H9 (cell line): ENCODE measurements at regions not wholly inside any gene's neighbourhood (a gene's known extent, or its start where the extent isn't known, plus 50 kb on each side); places are given as distances from the start of the nearest gene placed in this dataset.

Experiments used
- DNase-seq: peaks from one replicate; pipeline ENCODE4 v3.0.0-alpha.2; 2017
- H2AFZ ChIP-seq: one replicate; pipeline ENCODE4 v1.6.1; 2013; ENCODE audit warnings: mild to moderate bottlenecking, low read length, control low read depth, moderate library complexity
- H2AK5ac ChIP-seq: 2 replicates; pipeline ENCODE4 v1.6.1; 2013; ENCODE audit warnings: low read length, control low read depth, mixed read lengths; ENCODE audit not compliant: insufficient read length
- H2BK120ac ChIP-seq: one replicate; pipeline ENCODE4 v1.6.1; 2013; ENCODE audit warnings: low read depth, mild to moderate bottlenecking, low read length, control low read depth, inconsistent platforms; ENCODE audit not compliant: poor library complexity, severe bottlenecking
- H2BK12ac ChIP-seq: 2 replicates; pipeline ENCODE4 v1.6.1; 2013; ENCODE audit warnings: low read length, control low read depth, mixed read lengths, low read depth; ENCODE audit not compliant: insufficient read length
- H2BK15ac ChIP-seq: 2 replicates; pipeline ENCODE4 v1.6.1; 2013; ENCODE audit warnings: low read depth, low read length, control low read depth
- H2BK20ac ChIP-seq: one replicate; pipeline ENCODE4 v1.6.1; 2013; ENCODE audit warnings: low read depth, mild to moderate bottlenecking, low read length, control low read depth, inconsistent platforms; ENCODE audit not compliant: poor library complexity, severe bottlenecking
- H2BK5ac ChIP-seq: 2 replicates; pipeline ENCODE4 v1.6.1; 2013; ENCODE audit warnings: low read length, control low read depth, mixed read lengths; ENCODE audit not compliant: insufficient read length
- H3K14ac ChIP-seq: 2 replicates; pipeline ENCODE4 v1.6.1; 2013; ENCODE audit warnings: low read length, control low read depth; ENCODE audit not compliant: insufficient read depth
- H3K18ac ChIP-seq: 2 replicates; pipeline ENCODE4 v1.6.1; 2013; ENCODE audit warnings: low read depth, mild to moderate bottlenecking, mixed read lengths, low read length, control low read depth; ENCODE audit not compliant: insufficient read length
- H3K23ac ChIP-seq: 2 replicates; pipeline ENCODE4 v1.6.1; 2013; ENCODE audit warnings: low read length, control low read depth, mixed read lengths, low read depth; ENCODE audit not compliant: insufficient read length
- H3K23me2 ChIP-seq: 2 replicates; pipeline ENCODE4 v1.6.1; 2013; ENCODE audit warnings: low read depth, mild to moderate bottlenecking, mixed read lengths, low read length, control low read depth; ENCODE audit not compliant: insufficient read length, poor library complexity, severe bottlenecking
- H3K27ac ChIP-seq: 2 replicates; pipeline ENCODE4 v1.5.1; 2013; ENCODE audit warnings: low read length, control low read depth, mixed read lengths, low read depth; ENCODE audit not compliant: insufficient read length
- H3K27me3 ChIP-seq: 2 replicates; pipeline ENCODE4 v1.6.1; 2013; ENCODE audit warnings: low read length, control low read depth, inconsistent platforms; ENCODE audit not compliant: insufficient read depth
- H3K4ac ChIP-seq: 2 replicates; pipeline ENCODE4 v1.6.1; 2013; ENCODE audit warnings: low read depth, mild to moderate bottlenecking, control low read depth, inconsistent platforms, low read length, moderate library complexity
- H3K4me1 ChIP-seq: 2 replicates; pipeline ENCODE4 v1.6.1; 2013; ENCODE audit warnings: low read length, control low read depth, inconsistent platforms; ENCODE audit not compliant: insufficient read depth
- H3K4me2 ChIP-seq: 2 replicates; pipeline ENCODE4 v1.6.1; 2013; ENCODE audit warnings: low read length, control low read depth, mixed read lengths; ENCODE audit not compliant: insufficient read length, insufficient read depth
- H3K56ac ChIP-seq: 2 replicates; pipeline ENCODE4 v1.6.1; 2013; ENCODE audit warnings: low read depth, mild to moderate bottlenecking, mixed read lengths, low read length, control low read depth; ENCODE audit not compliant: insufficient read length
- H3K79me1 ChIP-seq: 2 replicates; pipeline ENCODE4 v1.6.1; 2013; ENCODE audit warnings: low read depth, mild to moderate bottlenecking, moderate library complexity, low read length, control low read depth, inconsistent platforms; ENCODE audit not compliant: insufficient read depth, poor library complexity, severe bottlenecking
- H3K79me2 ChIP-seq: 2 replicates; pipeline ENCODE4 v1.6.1; 2013; ENCODE audit warnings: low read length, control low read depth, inconsistent platforms; ENCODE audit not compliant: insufficient read depth
- H3K9ac ChIP-seq: 2 replicates; pipeline ENCODE4 v1.6.1; 2013; ENCODE audit warnings: low read length, control low read depth, mixed read lengths; ENCODE audit not compliant: insufficient read length; ENCODE audit errors: extremely low read depth
- H3K9me3 ChIP-seq: one replicate; pipeline ENCODE4 v1.6.1; 2013; ENCODE audit warnings: low read depth, low read length, inconsistent platforms; ENCODE audit not compliant: control insufficient read depth
- H3T11ph ChIP-seq: one replicate; pipeline ENCODE4 v1.6.1; 2013; ENCODE audit warnings: mild to moderate bottlenecking, low read length, control low read depth, inconsistent platforms
- H4K20me1 ChIP-seq: one replicate; pipeline ENCODE4 v1.6.1; 2013; ENCODE audit not compliant: control insufficient read depth, insufficient read length, insufficient read depth
- H4K5ac ChIP-seq: 2 replicates; pipeline ENCODE4 v1.6.1; 2013; ENCODE audit warnings: low read depth, mild to moderate bottlenecking, mixed read lengths, low read length, control low read depth; ENCODE audit not compliant: insufficient read length
- H4K8ac ChIP-seq: replicated peaks from 2 replicates; pipeline ENCODE4 v1.6.1; 2013; ENCODE audit warnings: low read length, control low read depth, mixed read lengths, low read depth; ENCODE audit not compliant: insufficient read length
- H4K91ac ChIP-seq: 2 replicates; pipeline ENCODE4 v1.6.1; 2013; ENCODE audit warnings: low read depth, mild to moderate bottlenecking, moderate library complexity, mixed read lengths, low read length, control low read depth; ENCODE audit not compliant: insufficient read length
- H3K27ac Mint-ChIP-seq, 3 experiments: 2 replicates in 2 of 3; 3 replicates in 1 of 3; pipeline ENCODE4 v1.8.0; 2020 to 2021; ENCODE audit warnings: mixed read lengths in 3 of 3, mild to moderate bottlenecking in 1 of 3, moderate library complexity in 1 of 3
- H3K27me3 Mint-ChIP-seq: 2 replicates; pipeline ENCODE4 v1.8.0; 2021; ENCODE audit warnings: low read depth, mild to moderate bottlenecking, moderate library complexity, mixed read lengths
- H3K36me3 Mint-ChIP-seq, 3 experiments: 2 replicates in 2 of 3; 3 replicates in 1 of 3; pipeline ENCODE4 v1.8.0; 2020 to 2021; ENCODE audit warnings: low read depth in 3 of 3, mixed read lengths in 3 of 3; ENCODE audit not compliant: insufficient read depth in 1 of 3
- H3K4me1 Mint-ChIP-seq, 2 experiments: 2 replicates each; pipeline ENCODE4 v1.8.0; 2020; ENCODE audit warnings: mixed read lengths in 2 of 2
- H3K4me3 Mint-ChIP-seq, 2 experiments: 2 replicates in 1 of 2; 3 replicates in 1 of 2; pipeline ENCODE4 v1.8.0; 2020 to 2021; ENCODE audit warnings: mild to moderate bottlenecking in 2 of 2, mixed read lengths in 2 of 2, moderate library complexity in 1 of 2
- H3K9me3 Mint-ChIP-seq, 2 experiments: 2 replicates in 1 of 2; 3 replicates in 1 of 2; pipeline ENCODE4 v1.8.0; 2020; ENCODE audit warnings: mild to moderate bottlenecking in 2 of 2, mixed read lengths in 2 of 2, moderate library complexity in 1 of 2
- WGBS: extraction: QIAGEN DNeasy Blood & Tissue Kit; methylation state at CpG from one replicate; pipeline ENCODE4 v1.1.7; 2013; ENCODE audit warnings: missing lambda C conversion rate, low lambda C conversion rate, mixed read lengths; ENCODE audit not compliant: insufficient read length; ENCODE audit errors: extremely low coverage; 5-methylcytosine and 5-hydroxymethylcytosine counted together
- TF ChIP-seq, protein P1 (sequence below): fragments of 200-600 bp; sonication (generic); conservative IDR thresholded peaks from 3 replicates; pipeline ENCODE4 v1.8.0; 2021; ENCODE audit warnings: antibody characterized with exemption, mild to moderate bottlenecking

DNA sequence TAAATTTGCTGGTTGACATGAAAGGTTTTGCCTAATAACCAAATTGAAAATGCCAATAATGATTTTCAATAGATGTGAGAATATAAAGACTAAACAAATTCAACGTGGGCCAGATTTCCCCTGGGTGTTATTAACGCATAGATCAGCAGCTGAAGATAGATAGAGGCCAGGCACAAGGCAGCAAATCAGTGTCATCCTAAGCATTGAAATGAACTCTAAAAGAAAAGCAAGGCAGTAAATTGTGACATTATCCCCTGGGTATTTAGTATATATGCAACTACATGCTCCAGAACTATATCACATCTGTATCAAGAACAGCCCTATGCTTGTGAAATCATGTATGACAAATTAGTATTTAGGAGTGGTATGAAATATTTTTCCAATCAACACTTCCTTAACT, 167.1 kb upstream of the EPHA3 start:
- H3K79me1 ChIP-seq: no peaks in the 10 kb centered on the region
- no peak overlapping the region for H3K4ac ChIP-seq
- no peak overlapping the region for H3K23ac ChIP-seq
- H3K9me3 ChIP-seq: no peaks in the 10 kb centered on the region
- no peak overlapping the region for H2AK5ac ChIP-seq
- no peak overlapping the region for H2BK120ac ChIP-seq
- DNase-seq: no peak
- H2BK12ac ChIP-seq: no peak overlapping the region
- no peaks in the 10 kb centered on the region for H3K27me3 Mint-ChIP-seq
- WGBS: no CpG with 5 or more reads among the region's 2 CpGs
- H2BK5ac ChIP-seq: no peak overlapping the region
- no peak overlapping the region for H3T11ph ChIP-seq
- H4K20me1 ChIP-seq: no peaks in the 10 kb centered on the region
- no peaks in the 10 kb centered on the region for H3K9me3 Mint-ChIP-seq
- H3K18ac ChIP-seq: no peak overlapping the region
- H3K56ac ChIP-seq: no peak overlapping the region
- no peak overlapping the region for H3K4me2 ChIP-seq
- no peak overlapping the region for H3K27ac ChIP-seq
- no peak overlapping the region for H3K14ac ChIP-seq
- no peaks in the 10 kb centered on the region for H3K4me1 ChIP-seq
- H3K9ac ChIP-seq: no peak overlapping the region
- H3K27ac Mint-ChIP-seq: no peak overlapping the region
- H4K91ac ChIP-seq: no peak overlapping the region
- no peak overlapping the region for H2BK20ac ChIP-seq
- TF ChIP-seq, protein P1, sequence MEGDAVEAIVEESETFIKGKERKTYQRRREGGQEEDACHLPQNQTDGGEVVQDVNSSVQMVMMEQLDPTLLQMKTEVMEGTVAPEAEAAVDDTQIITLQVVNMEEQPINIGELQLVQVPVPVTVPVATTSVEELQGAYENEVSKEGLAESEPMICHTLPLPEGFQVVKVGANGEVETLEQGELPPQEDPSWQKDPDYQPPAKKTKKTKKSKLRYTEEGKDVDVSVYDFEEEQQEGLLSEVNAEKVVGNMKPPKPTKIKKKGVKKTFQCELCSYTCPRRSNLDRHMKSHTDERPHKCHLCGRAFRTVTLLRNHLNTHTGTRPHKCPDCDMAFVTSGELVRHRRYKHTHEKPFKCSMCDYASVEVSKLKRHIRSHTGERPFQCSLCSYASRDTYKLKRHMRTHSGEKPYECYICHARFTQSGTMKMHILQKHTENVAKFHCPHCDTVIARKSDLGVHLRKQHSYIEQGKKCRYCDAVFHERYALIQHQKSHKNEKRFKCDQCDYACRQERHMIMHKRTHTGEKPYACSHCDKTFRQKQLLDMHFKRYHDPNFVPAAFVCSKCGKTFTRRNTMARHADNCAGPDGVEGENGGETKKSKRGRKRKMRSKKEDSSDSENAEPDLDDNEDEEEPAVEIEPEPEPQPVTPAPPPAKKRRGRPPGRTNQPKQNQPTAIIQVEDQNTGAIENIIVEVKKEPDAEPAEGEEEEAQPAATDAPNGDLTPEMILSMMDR: no peak
- no peak overlapping the region for H4K8ac ChIP-seq
- no peak overlapping the region for H4K5ac ChIP-seq
- H2AFZ ChIP-seq: no peak overlapping the region
- H3K4me3 Mint-ChIP-seq: no peak overlapping the region
- H3K23me2 ChIP-seq: no peaks in the 10 kb centered on the region
- no peak overlapping the region for H2BK15ac ChIP-seq
- H3K79me2 ChIP-seq: no peaks in the 10 kb centered on the region
- no peaks in the 10 kb centered on the region for H3K27me3 ChIP-seq
- peaks cover 0 to 5% (median 0%) of the 10 kb centered on the region in 3 experiments; a peak in 1 of 7 replicates for H3K36me3 Mint-ChIP-seq
- H3K4me1 Mint-ChIP-seq: peaks cover 5% of the 10 kb centered on the region in 2 experiments; a peak in 3 of 4 replicates
